ENCODE measurements at regions not wholly inside any gene's neighbourhood (a gene's known extent, or its start where the extent isn't known, plus 50 kb on each side); places are given as distances from the start of the nearest gene placed in this dataset.

GRCh38 chr20:53713328-53714056, 119.9 kb upstream of the ZNF217 start:
- no peak for ATAC-seq

GRCh38 chr20:53712212-53712977, 118.8 kb upstream of the ZNF217 start:
- ATAC-seq, result no peak

- ATAC-seq, result no peak
These were observed 117.9 kb upstream of the ZNF217 start for GRCh38 chr20:53711333-53712211.

GRCh38 chr20:53708129-53708968, 114.7 kb upstream of the ZNF217 start:
- peak; percentile 85 to 89 for ATAC-seq

- ATAC-seq, result peak; percentile 44 to 52
These were observed 113.9 kb upstream of the ZNF217 start for GRCh38 chr20:53707371-53708055.

GRCh38 chr20:53706466-53707370, 113.1 kb upstream of the ZNF217 start:
- peak in 1 of 2 donors; percentile 2 for ATAC-seq

- ATAC-seq, result no peak
These were observed 112.4 kb upstream of the ZNF217 start for GRCh38 chr20:53706008-53706465.

- ATAC-seq, result no peak
These were observed 109.0 kb upstream of the ZNF217 start for GRCh38 chr20:53702617-53703016.

- ATAC-seq, result no peak
These were observed 106.3 kb upstream of the ZNF217 start for GRCh38 chr20:53699906-53700305.

- ATAC-seq, result no peak
These were observed 105.5 kb upstream of the ZNF217 start for GRCh38 chr20:53699085-53699674.

GRCh38 chr20:53698371-53698978, 104.8 kb upstream of the ZNF217 start:
- ATAC-seq, result no peak

GRCh38 chr20:53695797-53696527, 102.3 kb upstream of the ZNF217 start:
- no peak for ATAC-seq

- ATAC-seq, result no peak
These were observed 99.7 kb upstream of the ZNF217 start for GRCh38 chr20:53693262-53693871.

GRCh38 chr20:53692465-53693067, 98.9 kb upstream of the ZNF217 start:
- no peak for ATAC-seq

GRCh38 chr20:53691811-53692192, 98.2 kb upstream of the ZNF217 start:
- no peak for ATAC-seq

- no peak for ATAC-seq
These were observed 97.6 kb upstream of the ZNF217 start for GRCh38 chr20:53691060-53691810.

GRCh38 chr20:53688085-53688484, 94.4 kb upstream of the ZNF217 start:
- ATAC-seq, result no peak

Data from activated CD4-positive, CD25-positive, alpha-beta regulatory T cell treated with anti-CD3 and anti-CD28 coated beads, Interleukin-2, amount 50 U/mL, for 24 hours (primary cell).